HepG2 (cell line): ENCODE measurements at regions not wholly inside any gene's neighbourhood (a gene's known extent, or its start where the extent isn't known, plus 50 kb on each side); places are given as distances from the start of the nearest gene placed in this dataset.

ENCODE experiments used
- ATAC-seq: fragments of 200-7000 bp; cut with Tn5 transposase; 3 replicates; pipeline ENCODE4 v1.9.1; 2020; ENCODE audit warnings: mild to moderate bottlenecking, moderate library complexity
- BruUV-seq: library from RNA; stranded (reverse); fragments of 400-500 nt; replicated peaks from 2 replicates; lab custom pipeline; 2021; lab: Mats Ljungman, UMichigan
- CTCF ChIA-PET: fragments of 300-600 bp; formaldehyde crosslinking; extraction: SDS; loops from one replicate; lab custom pipeline; 2021; ENCODE audit warnings: low total read pairs, inconsistent platforms, low intra/inter-chr PET ratio; lab: Yijun Ruan, JAX
- POLR2A ChIA-PET: fragments of 350-600 bp; sonication (Branson Sonifier 250); formaldehyde crosslinking; loops from one replicate; lab custom pipeline; 2020; ENCODE audit warnings: antibody characterized with exemption, inconsistent platforms; lab: Yijun Ruan, JAX
- DNase-seq: peaks from one replicate; pipeline ENCODE4 v3.0.0-alpha.2; 2015; ENCODE audit warnings: low spot score
- FAIRE-seq: peaks from 3 replicates; lab custom pipeline; 2011; peaks lifted over from hg19 to GRCh38; lab: Jason Lieb, UNC
- H2AFZ ChIP-seq: one replicate; pipeline ENCODE4 v1.6.1; 2011; ENCODE audit warnings: low read length, inconsistent platforms
- H3K27ac ChIP-seq: fragments of 300-600 bp; 3 replicates; pipeline ENCODE4 v1.8.0; 2011; ENCODE audit warnings: mixed run types, mild to moderate bottlenecking, mixed read lengths, low read length, inconsistent platforms; ENCODE audit not compliant: insufficient read depth; ENCODE audit errors: extremely low read length
- H3K27me3 ChIP-seq, 2 experiments: fragments of 200-600 bp in 1 of 2; 2 replicates in 1 of 2; 3 replicates in 1 of 2; pipeline versions ENCODE4 v1.6.0 to v1.8.0; 2011; ENCODE audit warnings: low read length in 2 of 2, mild to moderate bottlenecking in 2 of 2, moderate library complexity in 2 of 2, inconsistent platforms in 1 of 2; ENCODE audit not compliant: insufficient read depth in 2 of 2, control insufficient read depth in 1 of 2
- H3K36me3 ChIP-seq, 2 experiments: fragments of 200-600 bp in 1 of 2; replicated peaks in 1 of 2; 2 replicates in 1 of 2; 3 replicates in 1 of 2; pipeline versions ENCODE4 v1.5.1 to v1.8.0; 2011; ENCODE audit warnings: low read length in 2 of 2, inconsistent platforms in 1 of 2; ENCODE audit not compliant: insufficient read depth in 2 of 2, control insufficient read depth in 1 of 2
- H3K4me1 ChIP-seq: 2 replicates; pipeline ENCODE4 v1.5.1; 2012; ENCODE audit warnings: low read length, inconsistent platforms; ENCODE audit not compliant: insufficient read depth
- H3K4me2 ChIP-seq: 2 replicates; pipeline ENCODE4 v1.6.0; 2011; ENCODE audit warnings: low read depth, low read length, inconsistent platforms
- H3K4me3 ChIP-seq, 3 experiments: fragments of 200-600 bp in 1 of 3; sonication (generic), shearing (Covaris generic) in 1 of 3; replicated peaks in 1 of 3; 2 replicates each; pipeline ENCODE4 v1.5.1; 2011 to 2016; ENCODE audit warnings: low read length in 3 of 3, inconsistent platforms in 2 of 3, low read depth in 2 of 3, mild to moderate bottlenecking in 2 of 3, control low read depth in 1 of 3, mixed read lengths in 1 of 3; ENCODE audit not compliant: insufficient read depth in 1 of 3
- H3K79me2 ChIP-seq: one replicate; pipeline ENCODE4 v1.6.1; 2011; ENCODE audit warnings: low read length, inconsistent platforms; ENCODE audit not compliant: insufficient read depth
- H3K9ac ChIP-seq: 2 replicates; pipeline ENCODE4 v1.6.0; 2011; ENCODE audit warnings: mild to moderate bottlenecking, low read depth, low read length, inconsistent platforms; ENCODE audit not compliant: insufficient read depth
- H3K9me3 ChIP-seq: 2 replicates; pipeline ENCODE4 v1.5.1; 2012; ENCODE audit warnings: mild to moderate bottlenecking, low read length
- H4K20me1 ChIP-seq: 2 replicates; pipeline ENCODE4 v1.6.0; 2011; ENCODE audit warnings: inconsistent platforms, mild to moderate bottlenecking, low read length, moderate library complexity; ENCODE audit not compliant: insufficient read depth
- ERF ChIP-seq: IDR thresholded peaks from 2 replicates; pipeline ENCODE4 v1.6.1; 2018; ENCODE audit warnings: missing biosample characterization, missing genetic modification reagents
- MAFF ChIP-seq: IDR thresholded peaks from 2 replicates; pipeline ENCODE4 v1.6.1; 2011; ENCODE audit warnings: low read depth, low read length, improper control_type of control experiment
- NKX3-1 ChIP-seq: sonication (generic); formaldehyde crosslinking; IDR thresholded peaks from 2 replicates; pipeline ENCODE4 v1.5.0; 2020; ENCODE audit warnings: missing genetic modification reagents
- POGK ChIP-seq: sonication (generic); formaldehyde crosslinking; conservative IDR thresholded peaks from 2 replicates; pipeline ENCODE4 v1.8.0; 2022; ENCODE audit warnings: mild to moderate bottlenecking, moderate library complexity, missing genetic modification reagents
- RCOR2 ChIP-seq: IDR thresholded peaks from 2 replicates; pipeline ENCODE4 v1.6.1; 2016; ENCODE audit warnings: missing biosample characterization, missing genetic modification reagents
- ZBTB3 ChIP-seq: sonication (generic); formaldehyde crosslinking; IDR thresholded peaks from 2 replicates; pipeline ENCODE4 v1.4.0; 2020; ENCODE audit warnings: low read depth, mild to moderate bottlenecking, moderate library complexity, missing genetic modification reagents, borderline replicate concordance
- ZNF383 ChIP-seq: sonication (generic); formaldehyde crosslinking; IDR thresholded peaks from 2 replicates; pipeline ENCODE4 v1.4.0; 2020; ENCODE audit warnings: missing genetic modification reagents, mild to moderate bottlenecking, borderline replicate concordance
- WGBS: methylation state at CpG from one replicate; pipeline ENCODE4 v1.1.6; 2017; ENCODE audit warnings: low lambda C conversion rate; 5-methylcytosine and 5-hydroxymethylcytosine counted together
- in situ Hi-C: cut with HindIII; loops from 2 replicates; pipeline ENCODE4 v1.10.0; 2017; ENCODE audit warnings: low pct_unique_long_range_greater_than_20kb; ENCODE audit not compliant: extremely low pct_ligation_motif_present
- intact Hi-C: fragments of 100-400 bp; cut with micrococcal nuclease; formaldehyde crosslinking; loops from one replicate; pipeline ENCODE4 v1.10.0; 2022; ENCODE audit not compliant: unreplicated experiment
- TF ChIP-seq, protein P1 (sequence below): sonication (generic); formaldehyde crosslinking; IDR thresholded peaks from 2 replicates; pipeline ENCODE4 v1.4.0; 2020; ENCODE audit warnings: missing genetic modification reagents

DNA sequence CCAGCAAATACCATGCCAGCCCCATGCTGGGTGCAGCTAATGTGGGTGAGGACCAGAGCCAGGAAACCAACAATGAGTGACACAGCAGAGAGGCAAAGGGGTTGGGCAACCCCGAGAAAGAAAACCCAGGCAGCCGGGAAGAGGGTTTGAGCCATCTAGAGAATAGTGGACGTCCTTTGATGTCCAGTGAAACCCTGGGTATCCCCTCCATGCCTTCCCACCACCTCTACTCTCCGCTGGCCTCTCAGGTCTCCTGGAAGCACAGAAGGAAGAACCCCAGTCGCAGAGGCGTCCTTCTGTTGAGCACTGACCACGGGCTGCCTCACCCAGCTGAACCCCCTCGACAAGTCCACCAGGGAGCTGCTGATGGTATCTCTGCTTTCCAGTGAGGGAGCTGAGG, 657.4 kb upstream of the ID2 start:
- Histone ChIP-seq H3K9ac (no peak overlapping the region), H3K4me1 (no peaks in the 10 kb centered on the region), H3K9me3 (no peaks in the 10 kb centered on the region), H3K27ac (no peak overlapping the region), H4K20me1 (no peaks in the 10 kb centered on the region), H2AFZ (peak overlapping the region; percentile 16), H3K4me3 (no peak overlapping the region), H3K36me3 (no peaks in the 10 kb centered on the region), H3K79me2 (no peaks in the 10 kb centered on the region), H3K27me3 (peaks cover 0 to 32% of the 10 kb centered on the region in 2 experiments), H3K4me2 (no peak overlapping the region)
- intact Hi-C loops: no loop called here
- 14% methylated on average over 8 of the region's 8 CpGs for WGBS
- in situ Hi-C loops: no loop called here
- ChIA-PET POLR2A (no interaction called here), CTCF (no interaction called here)
- BruUV-seq: no TSS peak
- DNase-seq (no peak), FAIRE-seq (no peak), ATAC-seq (no peak)
- no peak for TF ChIP-seq NKX3-1 (CRISPR knock-in tag)
- no peak for TF ChIP-seq ERF (CRISPR knock-in tag)
- TF ChIP-seq ZBTB3 (CRISPR knock-in tag): no peak
- TF ChIP-seq, protein P1, sequence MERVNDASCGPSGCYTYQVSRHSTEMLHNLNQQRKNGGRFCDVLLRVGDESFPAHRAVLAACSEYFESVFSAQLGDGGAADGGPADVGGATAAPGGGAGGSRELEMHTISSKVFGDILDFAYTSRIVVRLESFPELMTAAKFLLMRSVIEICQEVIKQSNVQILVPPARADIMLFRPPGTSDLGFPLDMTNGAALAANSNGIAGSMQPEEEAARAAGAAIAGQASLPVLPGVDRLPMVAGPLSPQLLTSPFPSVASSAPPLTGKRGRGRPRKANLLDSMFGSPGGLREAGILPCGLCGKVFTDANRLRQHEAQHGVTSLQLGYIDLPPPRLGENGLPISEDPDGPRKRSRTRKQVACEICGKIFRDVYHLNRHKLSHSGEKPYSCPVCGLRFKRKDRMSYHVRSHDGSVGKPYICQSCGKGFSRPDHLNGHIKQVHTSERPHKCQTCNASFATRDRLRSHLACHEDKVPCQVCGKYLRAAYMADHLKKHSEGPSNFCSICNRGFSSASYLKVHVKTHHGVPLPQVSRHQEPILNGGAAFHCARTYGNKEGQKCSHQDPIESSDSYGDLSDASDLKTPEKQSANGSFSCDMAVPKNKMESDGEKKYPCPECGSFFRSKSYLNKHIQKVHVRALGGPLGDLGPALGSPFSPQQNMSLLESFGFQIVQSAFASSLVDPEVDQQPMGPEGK: no peak
- TF ChIP-seq ZNF383 (CRISPR knock-in tag): no peak
- no peak for TF ChIP-seq RCOR2 (CRISPR knock-in tag)
- TF ChIP-seq MAFF: no peak
- TF ChIP-seq POGK: no peak
